GM18867 (cell line): ENCODE measurements at regions not wholly inside any gene's neighbourhood (a gene's known extent, or its start where the extent isn't known, plus 50 kb on each side); places are given as distances from the start of the nearest gene placed in this dataset.
A peak's percentile ranks its signal among the peaks of the same experiment; 100 is the strongest.
"Not testable (repeated sequence)": the region's sequence is repeated elsewhere in the genome, so short reads cannot be mapped to it uniquely, and the experiment has no call there.

Experiments
- ATAC-seq: cut with Tn5 transposase; IDR thresholded peaks from one replicate; pipeline ENCODE4 v1.9.1; 2021; ENCODE audit warnings: mild to moderate bottlenecking, moderate library complexity; ENCODE audit not compliant: unreplicated experiment

GRCh38 chr2:118791483-118791882 is 56.0 kb downstream of the EN1 start:
- ATAC-seq: no peak

DNA sequence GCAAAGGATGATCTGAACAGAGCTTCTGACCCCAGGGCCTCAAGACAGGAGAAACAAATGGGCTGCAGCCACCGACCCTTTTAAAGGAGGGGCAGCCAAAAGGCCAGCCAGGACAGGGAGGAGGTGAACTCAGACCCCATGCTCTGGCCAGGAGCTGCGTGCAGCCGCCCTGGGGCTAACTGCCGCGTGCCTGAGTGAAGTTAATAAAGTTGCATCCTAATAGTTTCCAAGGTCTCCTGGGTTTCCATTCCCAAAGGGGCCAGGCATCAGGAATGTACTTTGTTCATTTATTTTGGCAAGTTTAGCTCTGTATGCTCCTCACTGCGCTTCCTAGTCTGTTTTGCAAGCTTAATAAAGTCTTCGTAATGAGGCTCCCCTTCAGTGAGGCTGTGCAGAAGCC is 60.7 kb downstream of the EN1 start:
- ATAC-seq: no peak

DNA sequence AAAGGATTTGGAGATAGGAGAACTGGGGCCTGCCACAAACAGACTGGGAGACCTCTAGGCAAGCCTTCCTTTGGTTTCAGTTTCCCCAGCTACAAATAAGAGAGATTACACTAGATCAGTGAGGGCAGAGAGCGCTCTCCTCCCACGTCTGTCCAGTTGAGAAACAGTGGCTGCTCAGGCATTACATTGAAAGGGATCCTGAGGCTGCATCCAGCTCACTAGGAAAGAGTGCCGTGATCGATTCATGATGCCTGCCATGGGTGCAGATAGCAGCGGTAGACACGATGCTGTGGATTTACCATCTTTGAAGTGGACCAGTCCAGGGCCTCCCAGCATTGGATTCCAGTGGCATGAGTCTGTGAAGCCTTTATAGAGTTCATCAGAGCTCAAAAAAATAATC is 62.6 kb downstream of the EN1 start:
- ATAC-seq: no peak

- no peak for ATAC-seq
Observed at GRCh38 chr2:118779362-118779761, 68.1 kb downstream of the EN1 start.

- peak; percentile 78 for ATAC-seq
Observed at GRCh38 chr2:118774458-118775133, 72.9 kb downstream of the EN1 start.

DNA sequence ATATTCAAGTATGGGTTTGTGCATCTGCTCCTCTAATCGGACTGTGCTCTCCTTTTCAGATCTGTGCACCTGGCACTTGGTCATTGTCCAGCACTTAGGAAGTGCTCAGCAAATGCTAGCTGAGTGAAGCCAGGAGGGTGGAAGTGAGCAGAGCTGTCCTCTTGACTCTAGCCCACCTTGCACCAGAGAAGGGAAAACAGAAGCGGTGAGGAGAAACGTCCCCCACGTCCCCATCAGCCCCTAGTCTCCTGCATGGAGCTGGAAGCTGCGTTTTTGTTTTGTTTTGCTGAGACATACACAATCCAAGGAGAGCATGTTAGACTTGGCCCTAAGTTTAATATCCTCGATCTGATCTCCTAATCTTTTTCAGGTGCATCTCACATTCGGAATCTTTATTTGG is 73.6 kb downstream of the EN1 start:
- ATAC-seq: no peak

DNA sequence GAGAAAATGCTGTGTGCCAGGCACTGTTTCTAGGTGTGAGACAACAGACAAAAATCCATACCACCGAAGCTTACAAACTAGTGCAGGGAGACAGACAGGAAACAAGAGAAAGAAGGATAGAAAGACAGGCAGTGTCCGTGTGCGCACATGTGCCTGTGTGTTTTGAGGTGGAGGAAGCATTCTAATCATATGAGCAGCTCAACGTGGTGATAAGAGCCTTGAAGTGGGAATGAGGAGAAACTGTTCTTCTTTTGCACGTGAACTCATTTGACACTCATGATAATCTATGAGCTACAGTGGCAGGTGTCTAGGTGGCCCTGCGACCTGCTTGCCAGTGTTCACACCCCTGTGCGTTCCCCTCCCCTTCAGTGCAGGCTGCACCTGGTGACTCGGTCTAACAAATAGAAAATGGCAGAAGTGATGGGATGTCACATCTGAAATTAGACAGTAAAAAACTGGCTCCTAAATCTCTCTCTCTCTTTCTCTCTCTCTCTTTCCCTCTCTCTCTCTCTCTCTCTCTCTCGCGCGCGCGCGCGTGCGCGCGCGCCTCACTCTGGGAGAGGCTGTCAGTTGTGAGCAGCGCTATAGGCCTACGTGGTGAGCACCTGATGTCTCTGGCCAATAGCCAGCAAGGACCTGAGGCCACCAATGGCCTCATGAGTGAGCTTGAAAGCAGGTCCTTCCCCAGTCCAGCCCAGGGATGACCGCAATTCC is 74.8 kb downstream of the EN1 start:
- ATAC-seq: no peak

DNA sequence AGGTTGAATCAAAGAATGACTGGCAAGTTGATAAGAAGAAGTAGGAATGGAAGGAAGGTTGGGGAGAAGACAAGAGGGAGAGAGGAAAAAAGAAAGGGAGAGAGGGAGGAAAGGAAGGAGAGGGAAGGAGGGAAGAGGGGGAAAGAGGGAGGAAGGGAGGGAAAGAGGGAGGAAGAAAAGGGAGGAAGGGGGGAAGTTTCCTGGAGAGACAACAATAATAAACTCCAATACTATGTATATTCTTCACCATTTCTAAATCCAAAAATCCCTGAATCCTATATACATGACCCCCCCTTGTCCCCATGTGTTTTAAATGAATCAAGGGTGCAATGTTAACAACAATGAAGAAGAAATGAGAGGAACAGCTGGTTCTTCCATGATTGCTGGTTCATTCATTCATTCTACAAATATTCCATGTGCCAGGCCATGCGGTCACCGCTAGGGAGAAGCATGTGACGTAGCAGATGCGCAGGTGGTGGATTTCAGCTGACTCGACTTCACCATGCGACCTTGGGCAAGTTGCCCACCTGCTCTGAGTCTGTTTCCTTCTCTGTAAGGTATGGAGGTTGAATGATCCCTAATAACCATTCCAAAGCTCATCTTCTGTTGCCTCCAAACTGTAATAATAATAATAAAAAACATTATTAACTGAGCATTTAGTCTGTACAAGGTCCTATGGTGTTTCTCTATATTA is 77.6 kb downstream of the EN1 start:
- ATAC-seq: no peak

DNA sequence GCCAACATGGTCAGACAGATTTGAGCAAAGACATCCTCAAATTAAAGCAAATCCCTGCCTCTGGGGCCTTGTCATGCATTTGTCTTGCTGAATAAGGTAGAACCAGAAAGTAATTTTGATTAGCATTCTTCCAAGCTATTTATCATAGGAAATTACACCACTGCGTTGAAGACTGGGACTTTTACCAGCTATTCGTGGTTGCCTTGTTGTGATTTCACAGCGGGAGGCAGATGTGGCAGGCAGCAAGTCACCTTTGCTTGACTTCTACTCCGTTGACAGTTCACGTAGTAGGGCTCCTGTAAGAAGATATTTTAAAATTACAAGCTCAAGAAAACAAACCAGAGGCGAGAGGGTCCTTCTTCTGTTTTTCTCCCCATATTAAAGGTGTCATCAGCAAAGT is 80.6 kb downstream of the EN1 start:
- ATAC-seq: no peak

DNA sequence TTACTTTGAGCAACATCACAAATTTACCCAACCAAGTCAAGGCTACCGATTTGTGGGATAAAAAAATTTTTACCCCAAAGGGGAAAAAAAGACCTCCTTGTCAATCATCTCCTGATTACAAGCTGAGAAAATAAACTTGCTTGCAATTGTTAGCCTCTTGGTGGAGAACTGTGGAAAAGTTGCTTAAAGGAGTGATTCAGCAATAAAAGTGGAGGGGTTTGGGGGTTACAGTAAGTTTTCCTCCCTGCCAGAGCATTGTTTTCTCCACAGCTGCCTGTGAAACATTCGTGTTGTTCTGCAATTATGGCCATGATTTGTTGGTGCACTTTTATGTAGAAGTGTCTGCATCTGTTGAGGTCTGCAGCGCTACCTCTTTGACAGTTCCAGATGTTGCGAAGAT is 82.6 kb downstream of the EN1 start:
- ATAC-seq: no peak

GRCh38 chr2:118763797-118764196 is 83.7 kb downstream of the EN1 start:
- ATAC-seq: no peak

DNA sequence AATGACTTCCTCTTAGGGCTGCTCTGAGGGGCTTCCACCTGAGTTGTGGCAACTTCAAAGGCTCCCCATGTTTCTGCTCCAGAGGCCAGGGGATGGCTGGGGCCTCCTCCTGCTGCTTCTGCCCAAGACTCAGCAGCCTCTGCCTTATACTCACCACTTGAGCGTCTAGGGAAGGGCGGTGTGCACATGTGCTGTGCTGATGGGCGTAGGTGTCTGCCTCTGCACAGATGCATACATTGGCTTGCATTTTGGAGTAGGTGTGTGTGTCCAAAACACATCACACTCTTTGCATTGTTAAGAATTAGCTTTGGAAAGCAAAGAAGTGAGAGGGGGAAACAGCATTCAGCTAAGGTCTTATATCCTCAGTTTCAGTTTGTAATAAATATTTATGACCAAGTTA is 85.2 kb downstream of the EN1 start:
- no peak for ATAC-seq

DNA sequence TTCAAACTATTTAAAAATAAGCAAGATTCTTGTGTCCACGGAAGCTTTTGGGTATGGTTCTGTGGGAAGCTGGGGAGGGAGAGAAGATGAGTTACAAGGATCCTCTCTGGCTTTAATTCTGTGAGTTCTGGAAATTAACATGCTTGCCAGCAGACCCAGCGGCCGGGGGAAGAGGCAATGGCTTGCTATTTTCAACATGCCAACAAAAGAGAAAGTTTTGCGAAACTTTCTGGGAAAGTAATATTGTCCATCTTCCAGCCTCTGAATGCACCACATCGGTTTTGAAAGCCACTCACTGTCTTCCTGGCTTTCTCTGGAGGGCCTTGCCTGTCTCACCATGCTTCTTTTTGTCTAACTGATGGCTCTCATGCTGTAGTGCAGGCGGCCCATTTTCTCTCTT is 85.7 kb downstream of the EN1 start:
- ATAC-seq: no peak

GRCh38 chr2:118755901-118756300 is 91.5 kb downstream of the EN1 start:
- no peak for ATAC-seq

- no peak for ATAC-seq
Observed at GRCh38 chr2:118755384-118755783, 92.1 kb downstream of the EN1 start.

DNA sequence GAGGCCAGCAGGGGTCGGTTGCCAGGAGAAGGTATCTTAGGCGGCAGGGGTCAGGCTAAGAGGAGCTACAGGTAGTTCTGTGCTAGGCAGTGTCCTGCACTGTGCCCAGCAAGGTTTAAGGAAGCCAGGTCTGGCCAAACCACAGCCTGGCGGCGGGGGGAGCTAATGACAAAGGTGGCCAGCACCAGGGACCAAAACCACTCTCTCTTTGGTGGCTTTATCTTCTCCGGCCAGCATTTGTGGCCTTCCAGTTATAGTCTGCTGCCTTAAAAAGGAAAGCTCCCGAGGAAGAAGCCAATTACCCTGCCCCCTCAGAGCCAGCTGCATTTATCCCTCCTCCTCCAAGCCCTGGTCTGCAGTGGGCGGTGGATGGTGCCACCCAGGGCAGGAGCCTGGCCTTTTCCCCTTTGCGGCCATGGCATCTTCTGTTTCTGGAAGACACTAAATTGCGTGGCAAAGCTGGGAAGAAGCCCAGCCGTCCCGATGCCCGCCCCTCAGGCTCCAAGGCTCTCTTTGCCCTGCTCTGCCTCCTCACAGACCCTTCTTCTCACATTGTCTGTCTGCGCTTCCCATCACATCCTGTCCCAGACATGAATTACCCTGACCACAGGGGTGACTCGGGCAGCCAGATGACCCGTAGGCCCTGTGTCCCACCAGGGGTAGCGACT is 94.6 kb downstream of the EN1 start:
- no peak for ATAC-seq

GRCh38 chr2:118750959-118751565 is 96.4 kb downstream of the EN1 start:
- no peak for ATAC-seq

DNA sequence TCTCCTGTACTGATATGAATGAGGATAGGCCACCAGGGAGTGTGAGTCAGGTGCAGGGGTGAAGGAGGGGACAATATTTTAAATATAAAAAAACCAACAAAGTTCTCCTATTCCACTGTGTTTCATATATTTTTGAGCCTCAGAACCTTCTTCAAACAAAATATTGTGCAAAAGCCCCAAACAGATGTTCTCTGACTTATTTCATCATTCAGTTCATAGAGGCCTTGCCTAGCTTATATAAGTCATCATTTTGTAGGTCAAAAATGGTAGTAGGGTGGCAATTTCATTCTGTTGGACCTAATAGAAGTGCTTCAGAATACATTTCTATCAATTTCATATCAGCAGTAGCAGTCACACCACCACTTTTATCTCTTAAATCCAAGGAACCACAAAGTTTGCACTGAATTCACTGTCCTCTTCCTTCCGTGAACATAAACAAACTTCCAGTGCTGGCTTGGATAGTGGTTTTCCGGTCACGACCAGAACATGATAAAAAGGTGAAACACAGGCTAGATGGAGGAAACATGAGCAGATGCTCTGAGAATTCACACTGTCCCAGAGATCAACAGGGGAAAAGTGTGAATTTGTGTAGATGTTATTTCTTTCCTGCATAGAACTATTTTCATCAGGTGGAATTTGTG is 99.1 kb downstream of the EN1 start:
- ATAC-seq: no peak

GRCh38 chr2:118747637-118748036 is 99.8 kb downstream of the EN1 start:
- ATAC-seq: no peak

DNA sequence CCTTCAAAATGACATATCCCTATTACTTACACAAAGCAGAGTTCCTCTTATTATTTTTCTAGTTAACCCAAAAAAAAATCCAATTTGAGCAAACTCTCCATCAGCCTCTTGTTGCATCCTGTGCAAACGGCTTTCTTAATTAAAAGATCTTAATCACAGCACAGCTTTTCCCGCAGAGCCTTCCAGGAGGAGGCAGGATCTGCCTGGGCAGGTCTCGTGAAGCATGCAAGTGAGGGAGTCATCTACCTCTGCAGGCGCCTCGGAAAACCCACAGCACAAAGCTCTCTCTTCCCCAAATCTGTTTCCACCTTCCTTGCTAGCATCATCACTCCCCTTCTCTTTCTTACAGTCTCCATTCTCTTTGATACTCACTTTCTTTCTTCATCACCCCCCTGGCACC is 100.4 kb downstream of the EN1 start:
- ATAC-seq: no peak

- ATAC-seq: not testable (repeated sequence)
Observed at GRCh38 chr2:118744682-118745181, 102.7 kb downstream of the EN1 start.
